ENCODE measurements at regions not wholly inside any gene's neighbourhood (a gene's known extent, or its start where the extent isn't known, plus 50 kb on each side); places are given as distances from the start of the nearest gene placed in this dataset.

DNA sequence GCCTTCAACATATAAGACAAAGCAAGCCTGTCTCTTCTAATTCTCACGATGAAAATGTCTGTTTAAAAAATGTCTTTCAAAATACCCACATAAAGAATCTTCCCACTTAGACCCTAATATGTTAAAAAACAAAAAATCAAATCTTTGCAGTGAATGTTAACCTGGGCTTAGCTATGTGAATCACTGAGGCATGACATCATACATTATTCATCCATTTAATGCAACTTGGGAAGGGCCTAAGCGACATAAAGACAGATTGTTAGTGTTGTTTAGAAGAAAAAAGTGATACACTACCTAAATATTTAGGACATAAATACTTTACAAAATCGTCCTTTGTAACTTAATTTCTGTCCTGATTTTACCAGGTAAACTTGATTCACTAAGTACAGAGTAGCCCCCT lies 648.5 kb upstream of the NRP1 start:
- no peak overlapping the region for H3K4me3 ChIP-seq
- no peaks in the 10 kb centered on the region for H3K9me3 ChIP-seq
- H3K36me3 ChIP-seq = no peaks in the 10 kb centered on the region
- intact Hi-C loops (cut with DNase I) = no loop called here
- no peaks in the 10 kb centered on the region for H3K27me3 ChIP-seq
- no peak for DNase-seq
- no peak for FAIRE-seq
- no peak overlapping the region for H3K27ac ChIP-seq
- no peaks in the 10 kb centered on the region for H3K4me1 ChIP-seq
- whole genome bisulfite sequencing, 2 donors = 62 to 66% methylated on average over 3 of the region's 3 CpGs
- TF ChIP-seq, protein P1, sequence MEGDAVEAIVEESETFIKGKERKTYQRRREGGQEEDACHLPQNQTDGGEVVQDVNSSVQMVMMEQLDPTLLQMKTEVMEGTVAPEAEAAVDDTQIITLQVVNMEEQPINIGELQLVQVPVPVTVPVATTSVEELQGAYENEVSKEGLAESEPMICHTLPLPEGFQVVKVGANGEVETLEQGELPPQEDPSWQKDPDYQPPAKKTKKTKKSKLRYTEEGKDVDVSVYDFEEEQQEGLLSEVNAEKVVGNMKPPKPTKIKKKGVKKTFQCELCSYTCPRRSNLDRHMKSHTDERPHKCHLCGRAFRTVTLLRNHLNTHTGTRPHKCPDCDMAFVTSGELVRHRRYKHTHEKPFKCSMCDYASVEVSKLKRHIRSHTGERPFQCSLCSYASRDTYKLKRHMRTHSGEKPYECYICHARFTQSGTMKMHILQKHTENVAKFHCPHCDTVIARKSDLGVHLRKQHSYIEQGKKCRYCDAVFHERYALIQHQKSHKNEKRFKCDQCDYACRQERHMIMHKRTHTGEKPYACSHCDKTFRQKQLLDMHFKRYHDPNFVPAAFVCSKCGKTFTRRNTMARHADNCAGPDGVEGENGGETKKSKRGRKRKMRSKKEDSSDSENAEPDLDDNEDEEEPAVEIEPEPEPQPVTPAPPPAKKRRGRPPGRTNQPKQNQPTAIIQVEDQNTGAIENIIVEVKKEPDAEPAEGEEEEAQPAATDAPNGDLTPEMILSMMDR (IDR thresholded peaks at IDR 0.05) = no peak
- no peak for ATAC-seq

DNA sequence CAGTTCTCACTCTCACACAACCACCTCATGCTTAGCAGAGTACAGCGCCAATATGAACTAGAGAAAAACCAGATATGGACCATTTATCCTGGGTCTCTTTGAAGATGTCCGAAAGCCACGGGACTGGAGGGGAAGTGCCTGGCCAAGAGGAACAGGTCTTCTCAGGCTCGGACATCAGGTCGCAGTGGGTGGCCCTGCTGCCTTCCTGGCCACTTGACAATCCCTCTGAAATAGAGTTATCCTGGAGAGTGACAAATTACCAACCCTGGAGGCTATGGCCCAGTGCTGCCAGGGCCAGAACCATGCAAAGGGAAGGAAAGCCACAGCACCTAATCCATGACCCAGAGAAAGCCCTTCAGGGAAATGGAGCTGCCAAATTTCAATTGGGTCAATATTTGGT lies 646.8 kb upstream of the NRP1 start:
- 81 to 83% methylated on average over 5 of the region's 5 CpGs for WGBS, 2 donors
- DNase-seq (no peak), ATAC-seq (no peak), FAIRE-seq (no peak)
- TF ChIP-seq, protein P1 (IDR thresholded peaks at IDR 0.05) = no peak
- no peaks in the 10 kb centered on the region for H3K9me3 ChIP-seq
- no peaks in the 10 kb centered on the region for H3K4me1 ChIP-seq
- no peaks in the 10 kb centered on the region for H3K27me3 ChIP-seq
- H3K27ac ChIP-seq = no peak overlapping the region
- H3K36me3 ChIP-seq = no peaks in the 10 kb centered on the region
- intact Hi-C loops (cut with DNase I) = no loop called here
- no peak overlapping the region for H3K4me3 ChIP-seq

DNA sequence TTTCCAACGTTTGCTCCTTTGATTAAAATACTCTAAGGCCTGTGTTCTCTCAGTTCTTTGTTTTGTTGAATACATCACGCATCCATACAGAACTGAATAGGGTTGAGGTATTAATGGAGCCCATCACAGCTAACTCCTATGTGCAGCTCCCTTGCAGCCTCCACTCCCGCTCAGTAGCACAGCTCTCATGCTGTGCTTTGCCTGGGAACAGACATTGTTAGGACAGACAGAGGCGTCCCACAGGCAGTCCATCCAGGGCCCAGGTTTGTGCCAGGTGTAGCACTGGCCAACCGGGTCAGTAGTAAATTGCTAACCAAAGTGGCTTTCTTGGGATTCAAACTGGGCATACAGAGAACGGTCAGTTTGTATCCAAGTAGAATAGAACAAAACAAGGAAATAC lies 644.7 kb upstream of the NRP1 start:
- H3K4me1 ChIP-seq = peaks cover 0 to 4% (median 4%) of the 10 kb centered on the region in 3 donors
- 77 to 83% methylated on average over 6 of the region's 6 CpGs for WGBS, 2 donors
- no peak overlapping the region for H3K27ac ChIP-seq
- ATAC-seq (no peak), FAIRE-seq (no peak), DNase-seq (no peak)
- intact Hi-C loops (cut with DNase I) = no loop called here
- H3K4me3 ChIP-seq = no peak overlapping the region
- no peaks in the 10 kb centered on the region for H3K36me3 ChIP-seq
- H3K27me3 ChIP-seq = no peaks in the 10 kb centered on the region
- no peaks in the 10 kb centered on the region for H3K9me3 ChIP-seq
- TF ChIP-seq, protein P1 (IDR thresholded peaks at IDR 0.05) = no peak

DNA sequence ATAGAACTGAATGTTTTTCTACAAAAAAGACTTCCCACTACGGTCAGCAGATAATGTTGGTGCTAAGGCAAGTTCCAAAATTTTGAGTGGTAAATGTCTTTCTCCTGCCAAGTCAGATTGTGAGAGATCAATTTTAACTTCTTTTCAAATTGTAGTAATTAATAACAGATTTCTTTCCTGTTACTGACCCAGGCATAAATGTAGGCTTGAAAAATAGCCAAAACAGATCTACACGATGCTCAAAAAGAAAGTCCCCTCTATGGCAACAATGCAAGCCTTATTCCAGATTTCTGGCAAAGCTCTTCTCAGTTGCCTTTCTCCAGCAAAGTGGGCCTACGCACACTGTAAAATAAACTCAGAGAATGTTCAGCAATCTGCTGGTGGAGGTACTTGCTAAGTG lies 641.0 kb upstream of the NRP1 start:
- Histone ChIP-seq H3K27me3 (no peaks in the 10 kb centered on the region), H3K4me3 (no peak overlapping the region), H3K9me3 (no peaks in the 10 kb centered on the region), H3K4me1 (peaks cover 0 to 4% (median 4%) of the 10 kb centered on the region in 3 donors), H3K36me3 (no peaks in the 10 kb centered on the region), H3K27ac (no peak overlapping the region)
- TF ChIP-seq, protein P1 (IDR thresholded peaks at IDR 0.05) = no peak
- 32 to 42% methylated on average over 3 of the region's 3 CpGs for WGBS, 2 donors
- FAIRE-seq = no peak
- DNase-seq = no peak
- peak in 1 of 4 donors; percentile 31 for ATAC-seq
- intact Hi-C loops (cut with DNase I) = no loop called here

DNA sequence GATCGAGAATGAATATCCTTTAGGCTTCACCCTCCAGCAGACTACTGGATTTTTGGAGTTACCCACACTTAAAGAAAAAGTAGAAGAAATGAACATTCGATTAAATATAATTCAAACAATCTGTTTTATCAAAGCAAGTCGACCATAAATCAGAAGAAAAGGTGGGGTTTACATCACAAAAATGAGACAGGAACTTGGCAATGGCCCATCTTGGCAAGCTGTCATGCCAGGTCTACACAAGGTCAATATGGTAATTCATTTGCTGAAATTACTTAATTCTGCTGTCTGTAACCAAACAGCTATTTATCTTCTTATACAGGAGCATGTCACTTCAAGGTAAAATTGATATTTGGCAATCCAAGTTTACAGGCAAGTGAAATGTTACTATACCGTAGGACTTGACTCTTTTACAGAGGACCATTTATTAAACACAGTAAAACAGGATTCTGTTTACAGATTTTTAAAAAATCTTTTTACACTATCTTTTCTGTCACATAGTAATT lies 640.6 kb upstream of the NRP1 start:
- Histone ChIP-seq H3K4me1 (peaks cover 0 to 4% (median 4%) of the 10 kb centered on the region in 3 donors), H3K27me3 (no peaks in the 10 kb centered on the region), H3K4me3 (no peak overlapping the region), H3K27ac (no peak overlapping the region), H3K9me3 (no peaks in the 10 kb centered on the region), H3K36me3 (no peaks in the 10 kb centered on the region)
- ATAC-seq (peak; percentile 30 to 86 (median 74)), FAIRE-seq (no peak), DNase-seq (peak in 3 of 6 donors; percentile 23 to 70 (median 70))
- intact Hi-C loops (cut with DNase I) = no loop called here
- TF ChIP-seq, protein P1 (IDR thresholded peaks at IDR 0.05) = no peak
- 13 to 22% methylated on average over 4 of the region's 4 CpGs for WGBS, 2 donors
